CD8-positive, alpha-beta memory T cell (primary cell): ENCODE measurements at regions not wholly inside any gene's neighbourhood (a gene's known extent, or its start where the extent isn't known, plus 50 kb on each side); places are given as distances from the start of the nearest gene placed in this dataset.

ENCODE experiments used
- CTCF ChIA-PET: fragments of 350-600 bp; sonication (Branson Sonifier 250); formaldehyde crosslinking; loops from one replicate; lab custom pipeline; 2021; ENCODE audit warnings: antibody characterized with exemption; lab: Charles Lee
- POLR2A ChIA-PET: fragments of 350-600 bp; sonication (Branson Sonifier 250); formaldehyde crosslinking; loops from one replicate; lab custom pipeline; 2021; ENCODE audit warnings: antibody characterized with exemption; lab: Charles Lee
- DNase-seq, 5 donors: peaks; one replicate each; pipeline versions ENCODE4 v3.0.0 to v3.0.0-alpha.2; 2020 to 2022; ENCODE audit warnings: mixed read lengths in 1 of 5
- H3K27ac ChIP-seq: one replicate; pipeline ENCODE4 v1.7.0; 2013; ENCODE audit warnings: low read depth, mild to moderate bottlenecking, low read length, moderate library complexity
- H3K27me3 ChIP-seq: 2 replicates; pipeline ENCODE4 v1.7.0; 2013; ENCODE audit warnings: low read length, mild to moderate bottlenecking; ENCODE audit not compliant: insufficient read depth, poor library complexity, severe bottlenecking
- H3K36me3 ChIP-seq: 2 replicates; pipeline ENCODE4 v1.7.0; 2013; ENCODE audit warnings: mild to moderate bottlenecking, low read length, moderate library complexity; ENCODE audit not compliant: insufficient read depth
- H3K4me1 ChIP-seq: 2 replicates; pipeline ENCODE4 v1.7.0; 2013; ENCODE audit warnings: mild to moderate bottlenecking, low read length, moderate library complexity; ENCODE audit not compliant: insufficient read depth
- H3K4me3 ChIP-seq: 2 replicates; pipeline ENCODE4 v1.7.0; 2013; ENCODE audit warnings: mild to moderate bottlenecking, low read length
- H3K9me3 ChIP-seq: 2 replicates; pipeline ENCODE4 v1.7.0; 2013; ENCODE audit warnings: mild to moderate bottlenecking, low read length
- H3K27ac Mint-ChIP-seq, 8 donors: one replicate each; pipeline ENCODE4 v1.8.0; 2020 to 2021; ENCODE audit warnings: mixed read lengths in 8 of 8, mild to moderate bottlenecking in 6 of 8, inconsistent platforms in 3 of 8, moderate library complexity in 3 of 8
- H3K27me3 Mint-ChIP-seq, 2 donors: one replicate each; pipeline ENCODE4 v1.8.0; 2020 to 2021; ENCODE audit warnings: mixed read lengths in 2 of 2, mild to moderate bottlenecking in 1 of 2, moderate library complexity in 1 of 2
- H3K36me3 Mint-ChIP-seq, 3 donors: one replicate each; pipeline ENCODE4 v1.8.0; 2020 to 2021; ENCODE audit warnings: mixed read lengths in 3 of 3, inconsistent platforms in 1 of 3, mild to moderate bottlenecking in 1 of 3
- H3K4me1 Mint-ChIP-seq, 3 donors: one replicate each; pipeline ENCODE4 v1.8.0; 2020 to 2021; ENCODE audit warnings: mixed read lengths in 3 of 3, inconsistent platforms in 1 of 3, mild to moderate bottlenecking in 1 of 3
- H3K4me3 Mint-ChIP-seq, 7 donors: one replicate each; pipeline ENCODE4 v1.8.0; 2020 to 2021; ENCODE audit warnings: mixed read lengths in 7 of 7, mild to moderate bottlenecking in 6 of 7, moderate library complexity in 4 of 7, inconsistent platforms in 2 of 7
- H3K9me3 Mint-ChIP-seq, 5 donors: one replicate each; pipeline ENCODE4 v1.8.0; 2020 to 2022; ENCODE audit warnings: mixed read lengths in 5 of 5, mild to moderate bottlenecking in 3 of 5, moderate library complexity in 2 of 5, inconsistent platforms in 1 of 5

DNA sequence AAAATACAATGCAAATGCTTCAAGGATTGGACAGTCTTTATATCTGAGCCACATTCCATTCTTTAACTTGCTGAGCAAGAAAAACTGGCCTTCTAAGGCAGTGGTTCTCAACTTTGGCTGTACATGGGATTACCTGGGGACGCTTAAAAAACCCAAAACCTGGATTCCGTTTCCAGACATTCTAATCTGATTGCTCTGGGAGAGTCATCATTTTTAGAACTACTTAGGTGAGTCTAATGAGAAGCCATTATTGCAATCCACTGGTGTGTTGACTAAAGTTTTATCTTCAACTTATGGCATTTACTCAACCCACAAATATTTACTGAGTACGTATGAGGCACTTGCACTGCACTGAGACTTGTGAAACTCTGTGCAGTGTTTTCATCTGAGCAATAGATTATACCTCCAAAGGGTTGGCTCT, 195.7 kb upstream of the ATP11B start:
- ChIA-PET CTCF (no interaction called here), POLR2A (no interaction called here)
- Histone ChIP-seq H3K27ac (no peak overlapping the region), H3K4me1 (no peaks in the 10 kb centered on the region), H3K4me3 (no peak overlapping the region), H3K9me3 (no peaks in the 10 kb centered on the region), H3K27me3 (no peaks in the 10 kb centered on the region), H3K36me3 (no peaks in the 10 kb centered on the region)
- Mint-ChIP-seq H3K36me3 (no peaks in the 10 kb centered on the region), H3K4me3 (no peak overlapping the region), H3K27ac (no peak overlapping the region), H3K4me1 (no peaks in the 10 kb centered on the region), H3K27me3 (peaks cover 2 to 14% of the 10 kb centered on the region in 2 donors), H3K9me3 (no peaks in the 10 kb centered on the region)
- no peak for DNase-seq

- Mint-ChIP-seq H3K4me3 (no peak overlapping the region), H3K27me3 (peaks cover 2 to 15% of the 10 kb centered on the region in 2 donors), H3K9me3 (no peaks in the 10 kb centered on the region), H3K4me1 (no peaks in the 10 kb centered on the region), H3K36me3 (no peaks in the 10 kb centered on the region), H3K27ac (no peak overlapping the region)
- ChIA-PET POLR2A (no interaction called here), CTCF (no interaction called here)
- H3K9me3 ChIP-seq: no peaks in the 10 kb centered on the region
- no peaks in the 10 kb centered on the region for H3K27me3 ChIP-seq
- H3K36me3 ChIP-seq: no peaks in the 10 kb centered on the region
- no peak overlapping the region for H3K4me3 ChIP-seq
- no peak overlapping the region for H3K27ac ChIP-seq
- H3K4me1 ChIP-seq: no peaks in the 10 kb centered on the region
- DNase-seq: no peak
Observed at GRCh38 chr3:182601597-182601996, 191.7 kb upstream of the ATP11B start.

DNA sequence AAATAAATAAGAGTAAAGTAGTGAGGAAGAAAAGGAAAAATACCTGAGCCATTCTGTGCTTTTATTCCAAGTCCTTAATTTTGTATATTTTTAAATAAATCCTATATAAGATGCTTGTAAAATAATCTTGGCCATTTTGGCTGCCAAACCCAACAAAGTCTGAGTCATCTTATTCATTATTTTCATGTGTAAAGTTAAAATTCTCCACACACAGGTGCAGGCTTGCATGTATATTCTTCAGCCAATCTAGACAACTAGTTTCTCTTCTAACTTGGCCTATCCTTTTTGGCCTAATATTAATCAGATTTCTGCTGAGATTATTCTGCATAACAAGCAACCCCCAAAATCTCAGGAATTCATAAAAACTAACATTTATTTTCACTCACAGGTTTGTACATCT, 189.8 kb upstream of the ATP11B start:
- no peaks in the 10 kb centered on the region for H3K36me3 Mint-ChIP-seq
- H3K36me3 ChIP-seq: no peaks in the 10 kb centered on the region
- peaks cover 2 to 12% of the 10 kb centered on the region in 2 donors for H3K27me3 Mint-ChIP-seq
- H3K4me3 Mint-ChIP-seq: no peak overlapping the region
- H3K4me3 ChIP-seq: no peak overlapping the region
- H3K9me3 Mint-ChIP-seq: no peaks in the 10 kb centered on the region
- H3K9me3 ChIP-seq: no peaks in the 10 kb centered on the region
- CTCF ChIA-PET: no interaction called here
- no peak for DNase-seq
- POLR2A ChIA-PET: no interaction called here
- H3K27me3 ChIP-seq: no peaks in the 10 kb centered on the region
- no peak overlapping the region for H3K27ac ChIP-seq
- no peaks in the 10 kb centered on the region for H3K4me1 ChIP-seq
- no peaks in the 10 kb centered on the region for H3K4me1 Mint-ChIP-seq
- H3K27ac Mint-ChIP-seq: no peak overlapping the region

DNA sequence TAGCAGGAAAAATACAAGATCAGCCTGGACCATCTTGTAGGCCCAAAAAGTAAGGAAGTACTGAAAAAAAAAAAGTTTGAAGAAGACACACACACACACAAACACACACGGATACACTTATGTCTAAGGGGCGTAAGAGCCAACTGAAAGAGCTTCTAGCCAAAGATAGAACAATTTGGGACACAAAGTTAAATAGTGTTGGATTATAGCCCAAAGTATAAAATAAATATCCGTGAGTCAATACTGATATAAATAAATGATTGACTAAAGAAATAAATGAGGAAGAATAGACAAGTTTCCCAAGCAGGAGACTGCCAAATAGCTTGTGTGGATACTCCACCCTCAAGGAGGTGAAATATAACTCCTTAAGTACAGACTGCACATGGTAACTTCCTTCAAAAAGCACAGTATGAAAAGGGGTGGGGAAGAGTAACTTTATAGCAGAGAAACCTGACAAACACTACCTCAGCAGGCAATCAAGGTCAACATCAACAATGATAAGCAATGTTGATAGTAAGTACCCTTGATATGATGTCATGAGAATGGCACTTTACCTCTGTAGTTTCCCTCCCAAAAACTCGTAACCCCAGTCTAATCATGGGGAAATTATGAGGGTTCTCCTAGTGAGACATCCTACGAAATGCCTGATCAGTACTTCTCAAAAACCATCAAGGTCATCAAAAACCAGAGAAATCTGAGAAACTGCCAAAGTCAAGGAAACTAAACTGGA, 187.3 kb upstream of the ATP11B start:
- Mint-ChIP-seq H3K27ac (no peak overlapping the region), H3K4me1 (no peaks in the 10 kb centered on the region), H3K9me3 (no peaks in the 10 kb centered on the region), H3K27me3 (peaks cover 8 to 16% of the 10 kb centered on the region in 2 donors), H3K36me3 (no peaks in the 10 kb centered on the region), H3K4me3 (no peak overlapping the region)
- H3K9me3 ChIP-seq: no peaks in the 10 kb centered on the region
- H3K4me1 ChIP-seq: no peaks in the 10 kb centered on the region
- H3K27ac ChIP-seq: no peak overlapping the region
- no peak for DNase-seq
- ChIA-PET CTCF (no interaction called here), POLR2A (no interaction called here)
- no peaks in the 10 kb centered on the region for H3K36me3 ChIP-seq
- no peaks in the 10 kb centered on the region for H3K27me3 ChIP-seq
- H3K4me3 ChIP-seq: no peak overlapping the region

GRCh38 chr3:182606905-182607504, 186.3 kb upstream of the ATP11B start:
- no peak overlapping the region for H3K4me3 Mint-ChIP-seq
- H3K4me1 ChIP-seq: no peaks in the 10 kb centered on the region
- H3K36me3 ChIP-seq: no peaks in the 10 kb centered on the region
- no peak overlapping the region for H3K27ac ChIP-seq
- no peak for DNase-seq
- no peaks in the 10 kb centered on the region for H3K9me3 ChIP-seq
- no peak overlapping the region for H3K27ac Mint-ChIP-seq
- H3K9me3 Mint-ChIP-seq: no peaks in the 10 kb centered on the region
- ChIA-PET POLR2A (no interaction called here), CTCF (no interaction called here)
- peaks cover 8 to 16% of the 10 kb centered on the region in 2 donors for H3K27me3 Mint-ChIP-seq
- H3K4me1 Mint-ChIP-seq: no peaks in the 10 kb centered on the region
- H3K36me3 Mint-ChIP-seq: no peaks in the 10 kb centered on the region
- H3K27me3 ChIP-seq: no peaks in the 10 kb centered on the region
- no peak overlapping the region for H3K4me3 ChIP-seq

GRCh38 chr3:182608832-182609231, 184.5 kb upstream of the ATP11B start:
- H3K9me3 Mint-ChIP-seq: no peaks in the 10 kb centered on the region
- no peak overlapping the region for H3K27ac Mint-ChIP-seq
- no peak overlapping the region for H3K4me3 Mint-ChIP-seq
- peaks cover 10 to 21% of the 10 kb centered on the region in 2 donors for H3K27me3 Mint-ChIP-seq
- no peaks in the 10 kb centered on the region for H3K36me3 ChIP-seq
- POLR2A ChIA-PET: no interaction called here
- no peaks in the 10 kb centered on the region for H3K4me1 Mint-ChIP-seq
- H3K36me3 Mint-ChIP-seq: no peaks in the 10 kb centered on the region
- H3K4me1 ChIP-seq: no peaks in the 10 kb centered on the region
- no peaks in the 10 kb centered on the region for H3K9me3 ChIP-seq
- no peak overlapping the region for H3K27ac ChIP-seq
- H3K4me3 ChIP-seq: no peak overlapping the region
- DNase-seq: no peak
- no peaks in the 10 kb centered on the region for H3K27me3 ChIP-seq
- CTCF ChIA-PET: no interaction called here

GRCh38 chr3:182609575-182610156, 183.6 kb upstream of the ATP11B start:
- H3K4me3 ChIP-seq: no peak overlapping the region
- Mint-ChIP-seq H3K9me3 (no peaks in the 10 kb centered on the region), H3K4me1 (no peaks in the 10 kb centered on the region), H3K4me3 (no peak overlapping the region), H3K36me3 (no peaks in the 10 kb centered on the region), H3K27ac (no peak overlapping the region), H3K27me3 (peaks cover 6 to 21% of the 10 kb centered on the region in 2 donors)
- H3K27me3 ChIP-seq: no peaks in the 10 kb centered on the region
- H3K27ac ChIP-seq: no peak overlapping the region
- H3K36me3 ChIP-seq: no peaks in the 10 kb centered on the region
- POLR2A ChIA-PET: no interaction called here
- DNase-seq: no peak
- CTCF ChIA-PET: no interaction called here
- no peaks in the 10 kb centered on the region for H3K9me3 ChIP-seq
- no peaks in the 10 kb centered on the region for H3K4me1 ChIP-seq

DNA sequence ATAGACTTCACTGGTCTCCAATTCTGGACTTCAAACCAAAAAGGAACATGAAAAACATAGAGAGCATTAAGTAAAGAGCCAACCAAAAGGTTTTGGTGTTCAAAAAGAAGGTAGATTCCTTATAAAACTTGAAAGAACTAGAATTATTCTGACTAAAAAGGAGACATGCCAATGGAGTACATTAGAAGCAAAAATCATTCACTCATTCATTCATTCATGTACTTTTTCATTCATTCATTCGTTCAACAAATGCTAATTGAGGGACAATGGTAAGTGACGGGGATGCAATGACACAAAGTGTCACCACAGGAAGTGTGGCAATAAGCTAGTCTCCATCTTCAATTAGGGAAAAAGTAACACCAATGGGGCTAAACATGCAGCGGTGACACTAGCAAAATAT, 181.0 kb upstream of the ATP11B start:
- ChIA-PET CTCF (no interaction called here), POLR2A (no interaction called here)
- H3K4me1 Mint-ChIP-seq: no peaks in the 10 kb centered on the region

More for the DNA sequence above, 181.0 kb upstream of the ATP11B start:
- H3K36me3 ChIP-seq: no peaks in the 10 kb centered on the region
- peaks cover 6 to 31% of the 10 kb centered on the region in 2 donors for H3K27me3 Mint-ChIP-seq
- H3K27ac ChIP-seq: no peak overlapping the region
- H3K27ac Mint-ChIP-seq: no peak overlapping the region
- H3K4me3 Mint-ChIP-seq: no peak overlapping the region
- no peaks in the 10 kb centered on the region for H3K27me3 ChIP-seq
- H3K4me1 ChIP-seq: no peaks in the 10 kb centered on the region
- H3K9me3 ChIP-seq: no peaks in the 10 kb centered on the region
- H3K36me3 Mint-ChIP-seq: no peaks in the 10 kb centered on the region
- no peak overlapping the region for H3K4me3 ChIP-seq
- no peak for DNase-seq
- no peaks in the 10 kb centered on the region for H3K9me3 Mint-ChIP-seq
